ENCODE measurements at regions not wholly inside any gene's neighbourhood (a gene's known extent, or its start where the extent isn't known, plus 50 kb on each side); places are given as distances from the start of the nearest gene placed in this dataset.
"Not testable (repeated sequence)": the region's sequence is repeated elsewhere in the genome, so short reads cannot be mapped to it uniquely, and the experiment has no call there.

DNA sequence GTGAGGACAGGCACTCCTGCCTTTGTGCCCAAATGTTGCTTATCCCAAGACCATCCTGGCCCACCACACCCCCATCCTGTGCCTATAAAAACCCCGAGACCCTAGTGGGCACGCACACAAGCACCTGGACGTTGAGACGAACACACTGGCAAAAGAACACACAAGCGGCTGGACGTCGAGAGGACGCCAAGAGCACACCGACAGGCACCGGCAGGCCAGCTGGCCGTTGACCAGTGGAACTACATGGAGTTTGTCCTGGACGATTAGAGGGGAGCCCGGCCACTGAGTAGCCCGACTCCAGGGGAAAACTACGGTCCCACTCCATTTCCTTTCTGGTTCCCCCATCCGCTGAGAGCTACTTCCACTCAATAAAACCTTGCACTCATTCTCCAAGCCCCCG is 301.7 kb downstream of the PCDH10 start:
- DNase-seq: no peak

GRCh38 chr4:133440404-133440803 is 291.3 kb downstream of the PCDH10 start:
- DNase-seq: no peak

DNA sequence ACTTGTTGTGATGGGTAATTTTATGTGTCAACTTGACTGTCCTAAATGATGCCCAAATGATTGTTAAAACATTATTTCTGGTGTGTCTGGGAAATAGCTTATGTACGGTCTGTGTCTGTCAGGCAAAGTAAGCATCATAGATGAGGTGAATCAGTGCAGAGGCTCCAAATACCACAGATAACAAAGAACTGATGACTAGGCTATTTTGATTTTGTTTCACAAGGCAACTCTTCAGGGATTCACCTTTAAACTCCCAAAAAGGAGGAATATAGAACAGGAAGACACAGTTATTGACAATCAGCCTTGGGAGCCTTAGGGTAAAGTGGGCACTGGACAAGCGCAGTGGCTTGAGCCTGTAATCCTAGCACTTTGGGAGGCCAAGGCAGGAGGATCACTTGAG is 290.7 kb downstream of the PCDH10 start:
- DNase-seq: no peak

- DNase-seq: no peak
These were observed 275.5 kb downstream of the PCDH10 start for GRCh38 chr4:133424605-133425004.

- DNase-seq: no peak
These were observed 254.8 kb downstream of the PCDH10 start for GRCh38 chr4:133403913-133404312.

DNA sequence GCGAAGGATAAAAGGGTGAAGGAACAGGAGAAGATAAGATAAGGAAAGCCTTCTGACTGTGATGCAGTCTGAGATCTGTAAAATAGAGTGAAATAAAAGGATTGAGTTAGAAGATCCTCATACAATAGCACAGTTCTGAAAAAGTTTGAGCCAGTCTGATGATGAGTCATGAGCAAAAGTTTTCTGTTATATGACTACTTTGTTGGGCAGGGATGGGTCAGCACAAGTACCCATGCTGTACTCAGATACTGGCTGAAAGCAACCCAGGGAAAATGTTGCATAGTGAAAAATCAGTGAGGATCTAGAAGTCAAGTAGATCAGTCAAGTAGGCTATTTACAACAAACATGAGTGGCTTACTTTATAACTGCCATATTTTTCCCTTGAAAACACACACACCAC is 253.5 kb downstream of the PCDH10 start:
- DNase-seq: no peak

GRCh38 chr4:133394971-133395627 is 246.0 kb downstream of the PCDH10 start:
- DNase-seq: no peak

- no peak for DNase-seq
These were observed 241.2 kb downstream of the PCDH10 start for GRCh38 chr4:133390198-133390855.

DNA sequence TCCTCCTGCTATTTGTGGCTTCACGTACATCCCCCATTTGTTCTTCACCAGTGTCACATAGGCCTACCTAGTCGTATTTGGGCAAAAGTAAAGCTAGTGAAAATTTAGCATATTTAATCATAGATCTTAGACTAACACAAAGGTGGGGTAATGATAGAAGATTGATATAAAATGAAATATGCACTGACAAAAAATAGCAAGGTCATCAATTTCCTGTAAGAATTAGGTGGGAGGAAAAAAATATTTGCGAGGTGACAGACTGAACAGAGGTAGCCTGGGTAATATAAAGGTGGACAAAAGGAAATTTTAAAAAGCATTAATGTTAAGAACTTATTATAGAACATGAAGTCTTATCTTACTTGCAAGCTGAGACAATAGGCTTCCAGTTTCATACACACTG is 239.9 kb downstream of the PCDH10 start:
- DNase-seq: no peak

DNA sequence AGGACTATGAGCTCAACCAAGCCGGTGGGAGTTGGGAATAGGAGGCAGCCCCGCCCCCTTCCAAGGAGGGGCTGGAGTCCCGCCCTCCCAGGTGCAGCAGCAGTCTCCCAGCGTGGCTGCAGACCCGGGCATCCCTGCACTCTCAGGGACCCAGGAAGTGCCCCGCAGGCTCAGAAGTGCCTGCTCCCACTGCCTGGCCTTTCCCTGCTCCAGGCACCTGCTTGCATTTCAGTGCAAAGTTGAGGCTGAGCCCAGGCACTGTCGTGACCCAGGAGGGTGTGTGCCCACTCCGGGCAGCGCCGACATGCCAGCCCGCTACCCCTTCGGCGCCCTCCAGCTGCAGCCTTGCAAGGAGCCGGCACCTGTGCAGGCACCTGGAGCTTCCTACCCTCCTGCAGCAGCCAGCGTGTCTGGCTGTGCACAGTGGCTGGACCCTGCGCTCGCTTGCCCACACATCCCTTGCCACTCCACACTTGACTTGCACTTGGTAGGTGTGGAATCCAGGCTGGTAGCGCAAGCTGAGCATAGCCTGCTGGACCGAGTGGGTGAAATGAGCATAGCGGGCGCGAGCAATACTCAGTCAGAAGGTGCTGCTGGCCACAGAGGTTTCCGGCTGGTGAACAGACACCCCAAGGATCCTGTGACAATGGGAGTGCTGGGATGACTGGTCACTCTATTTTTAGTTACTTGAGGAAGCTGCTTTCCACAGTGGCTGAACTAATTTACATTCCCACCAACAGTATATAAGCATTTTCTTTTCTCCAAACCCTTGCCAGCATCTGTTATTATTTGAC is 236.3 kb downstream of the PCDH10 start:
- DNase-seq: no peak

GRCh38 chr4:133379681-133380438 is 230.8 kb downstream of the PCDH10 start:
- no peak for DNase-seq

DNA sequence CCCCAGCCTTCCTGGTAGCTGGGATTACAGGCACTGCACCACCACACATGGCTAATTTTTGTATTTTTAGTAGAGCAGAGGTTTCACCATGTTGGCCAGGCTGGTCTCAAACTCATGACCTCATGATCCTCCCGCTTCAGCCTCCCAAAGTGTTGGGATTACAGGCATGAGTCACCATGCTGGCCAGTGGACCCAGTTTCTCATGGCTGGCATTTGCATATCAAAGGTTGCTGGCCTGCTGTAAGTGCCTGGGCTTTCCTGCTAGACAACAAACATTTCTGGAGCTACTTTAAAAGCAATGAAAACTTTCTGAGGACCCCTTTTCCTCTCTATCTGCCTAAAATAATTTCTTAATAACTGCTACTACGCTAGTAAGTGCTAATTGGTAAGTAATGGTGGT is 228.2 kb downstream of the PCDH10 start:
- DNase-seq: no peak

- DNase-seq: no peak
These were observed 223.6 kb downstream of the PCDH10 start for GRCh38 chr4:133372699-133373098.

DNA sequence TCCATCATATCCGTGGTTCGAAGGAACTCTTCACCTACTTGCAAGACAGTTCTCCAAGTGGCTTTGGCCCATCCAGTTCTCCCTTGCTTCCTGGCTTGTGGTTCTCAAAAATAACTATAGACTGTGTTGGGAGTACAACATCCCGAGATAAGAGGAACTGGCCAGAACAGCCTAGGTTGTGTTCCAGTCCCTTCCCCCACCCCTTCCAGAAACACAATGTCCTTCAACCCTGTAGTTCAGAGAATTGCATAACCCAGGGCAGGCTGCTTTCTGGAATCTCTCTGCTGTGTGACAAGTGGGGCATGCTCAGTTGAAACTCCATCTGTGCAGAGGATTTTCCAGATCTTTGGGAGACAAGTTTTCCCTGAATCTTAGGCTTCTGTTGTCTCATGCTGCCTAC is 206.5 kb downstream of the PCDH10 start:
- no peak for DNase-seq

DNA sequence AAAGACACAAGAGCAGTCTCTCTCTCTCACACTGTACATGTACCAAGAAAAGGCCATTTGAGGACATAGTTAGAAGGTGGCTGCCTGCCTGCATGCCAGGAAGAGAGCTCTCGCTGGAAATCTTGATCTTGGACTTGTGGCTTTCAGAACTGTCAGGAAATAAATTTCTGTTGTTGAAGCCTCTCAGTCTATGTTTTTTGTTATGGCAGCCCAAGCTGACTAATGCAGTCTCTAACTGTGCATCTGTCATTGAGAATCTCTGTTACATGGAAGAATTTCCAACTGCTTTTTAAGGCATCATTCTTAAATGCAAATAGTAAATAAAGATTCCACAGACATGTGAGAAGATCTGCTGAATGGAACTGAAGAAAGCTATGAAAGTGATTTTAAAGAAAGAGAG is 198.3 kb downstream of the PCDH10 start:
- DNase-seq: no peak

- DNase-seq: no peak
These were observed 175.4 kb downstream of the PCDH10 start for GRCh38 chr4:133324491-133324890.

- no peak for DNase-seq
These were observed 174.6 kb downstream of the PCDH10 start for GRCh38 chr4:133323670-133324069.

GRCh38 chr4:133320576-133321170 is 171.6 kb downstream of the PCDH10 start:
- peak; percentile 12 for DNase-seq

- DNase-seq: no peak
These were observed 167.8 kb downstream of the PCDH10 start for GRCh38 chr4:133316909-133317308.

DNA sequence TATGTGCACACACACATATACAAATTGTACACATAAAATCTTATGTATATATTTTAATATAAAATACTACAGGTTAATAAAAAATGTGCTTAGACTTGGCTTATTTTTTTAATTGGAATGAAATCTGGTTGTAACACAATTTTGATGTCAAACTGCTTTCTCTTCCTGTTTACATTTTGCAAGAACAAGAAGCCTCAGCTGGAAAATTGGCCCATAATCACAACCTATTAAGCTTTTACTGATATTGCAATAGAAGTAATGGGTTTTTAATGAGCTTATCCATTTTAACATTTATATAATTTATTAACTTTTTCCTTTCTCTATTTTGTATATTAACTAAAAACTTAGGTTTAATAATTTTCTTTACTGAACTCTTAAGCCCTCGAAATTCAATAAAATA is 165.9 kb downstream of the PCDH10 start:
- DNase-seq: no peak

DNA sequence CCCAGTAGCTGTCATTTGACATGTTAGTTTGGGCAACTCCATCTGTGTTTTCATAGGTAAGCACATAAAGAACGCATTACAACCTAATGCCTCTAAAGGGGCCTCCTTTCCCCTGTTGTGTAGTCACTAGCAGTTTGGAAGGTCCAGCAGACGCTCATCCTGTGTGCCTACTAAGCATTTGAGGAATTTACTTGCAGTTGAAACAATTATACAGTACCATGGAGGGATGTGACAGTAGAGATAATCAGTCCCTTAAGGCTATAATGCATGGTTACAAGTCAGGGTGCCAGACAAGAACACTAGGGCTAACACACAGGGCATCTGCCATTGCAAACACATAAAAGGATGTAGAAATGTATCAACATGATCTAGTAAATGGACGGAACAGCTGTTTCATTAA is 138.3 kb downstream of the PCDH10 start:
- no peak for DNase-seq

DNA sequence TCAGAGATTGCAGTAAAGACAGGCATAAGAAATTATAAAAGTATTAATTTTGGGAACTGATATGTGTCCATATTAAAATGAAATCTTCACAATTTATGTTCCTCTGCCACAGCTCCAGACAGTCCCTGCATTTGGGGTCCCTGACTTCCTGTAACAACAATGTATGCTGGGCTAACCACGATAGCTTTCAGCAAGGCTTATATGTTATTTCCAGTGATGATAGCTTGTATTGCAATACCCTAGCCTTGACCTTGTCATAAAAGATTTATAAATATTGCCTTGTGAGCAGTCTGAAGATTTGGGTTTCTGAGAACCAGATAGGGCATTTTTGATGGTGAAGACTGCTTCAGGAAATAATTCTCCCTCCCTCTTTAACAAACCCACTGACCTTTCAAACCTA is 129.5 kb downstream of the PCDH10 start:
- no peak for DNase-seq

- DNase-seq: not testable (repeated sequence)
These were observed 128.8 kb downstream of the PCDH10 start for GRCh38 chr4:133277940-133278339.

Data from activated CD4-positive, alpha-beta T cell treated with anti-CD3 and anti-CD28 coated beads, Interleukin-2, amount 50 U/mL, for 16 hours (primary cell).